ENCODE measurements at regions not wholly inside any gene's neighbourhood (a gene's known extent, or its start where the extent isn't known, plus 50 kb on each side); places are given as distances from the start of the nearest gene placed in this dataset.

DNA sequence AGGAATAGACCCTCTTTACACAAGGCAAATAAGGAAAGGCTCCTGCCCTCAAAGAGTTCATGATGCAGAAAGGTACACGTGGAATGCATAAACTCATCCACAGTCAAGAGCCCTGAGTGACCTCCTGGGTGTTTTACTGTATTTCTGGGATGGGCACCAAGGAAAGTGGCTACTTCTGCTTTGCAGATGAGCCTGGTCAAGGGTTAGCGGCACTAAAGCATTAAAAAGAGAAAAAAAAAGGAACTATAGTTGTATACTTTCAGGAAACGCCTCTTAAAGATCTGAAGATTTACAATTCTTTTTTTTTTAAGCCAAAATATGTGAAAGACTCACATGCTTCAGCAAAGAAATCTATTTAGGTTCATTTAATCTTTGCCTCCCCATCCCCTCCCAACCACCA is 366.2 kb upstream of the PDE4D start:
- no peak for DNase-seq

DNA sequence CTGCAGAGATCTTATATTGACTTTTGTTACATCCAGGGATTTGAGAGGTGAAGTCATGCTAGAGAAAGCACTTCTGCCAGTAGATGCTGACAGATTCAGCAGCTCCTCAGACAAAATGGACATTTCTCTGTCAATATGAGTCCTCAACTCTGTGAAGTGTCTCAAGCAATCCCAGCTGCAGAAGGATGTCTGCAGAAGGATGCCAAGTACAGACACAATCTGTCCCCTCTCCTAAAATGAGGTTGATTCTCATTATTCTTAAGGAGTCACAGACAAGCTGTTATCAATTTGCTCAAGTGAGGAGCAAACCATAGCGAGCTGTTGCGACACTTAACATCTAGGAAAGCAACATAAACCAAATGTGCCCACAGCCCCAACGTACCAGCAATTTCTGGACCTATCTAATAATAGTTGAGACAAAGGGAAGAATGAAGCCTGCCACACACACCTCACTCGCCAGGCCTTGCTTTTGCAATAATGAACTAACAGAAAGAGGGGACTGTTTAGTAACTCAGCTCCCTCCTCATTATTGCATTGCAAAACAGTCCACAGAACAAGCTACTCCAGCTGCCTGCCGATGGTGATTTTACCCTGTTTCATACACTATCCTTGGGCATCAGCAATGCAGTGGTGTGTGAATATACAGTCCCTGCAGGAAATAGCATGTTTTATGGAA is 364.2 kb upstream of the PDE4D start:
- DNase-seq: peak; percentile 23 to 34

DNA sequence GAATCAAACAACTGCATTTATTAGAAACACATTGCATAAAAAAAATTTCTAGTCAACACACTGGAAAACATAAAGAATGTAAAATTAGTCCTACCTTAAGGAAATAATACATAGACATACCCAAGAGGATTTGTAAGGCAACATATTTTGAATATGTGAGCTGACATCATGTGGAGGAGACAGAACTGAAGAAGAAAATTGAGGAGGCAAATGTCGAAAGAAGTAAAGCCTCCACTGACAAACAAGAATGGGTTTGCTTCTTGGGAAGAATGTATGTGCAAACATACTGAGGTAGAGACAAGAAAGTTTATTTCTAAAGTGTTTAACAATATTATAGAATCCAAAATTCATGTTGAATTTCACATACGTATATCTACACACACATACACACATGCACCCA is 363.0 kb upstream of the PDE4D start:
- DNase-seq: no peak

DNA sequence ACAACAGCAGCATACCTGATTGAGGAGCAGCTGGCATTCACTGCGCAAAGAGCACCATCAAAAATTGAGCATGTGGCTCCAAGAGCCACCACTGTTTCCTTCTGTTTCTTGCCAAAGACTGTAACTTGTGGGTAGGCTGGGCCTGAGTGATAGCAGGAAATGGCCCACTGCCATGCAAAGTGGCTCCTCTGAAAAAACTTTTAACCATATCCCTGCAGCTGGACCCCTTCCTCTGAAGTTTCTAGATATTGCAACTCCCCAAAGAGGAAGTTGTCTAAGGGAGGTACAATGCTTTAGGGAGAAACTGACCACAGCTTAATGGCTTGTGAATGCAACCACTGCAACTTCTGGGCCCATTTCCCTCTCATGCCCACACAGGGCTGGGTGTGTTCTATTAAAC is 355.4 kb upstream of the PDE4D start:
- no peak for DNase-seq

DNA sequence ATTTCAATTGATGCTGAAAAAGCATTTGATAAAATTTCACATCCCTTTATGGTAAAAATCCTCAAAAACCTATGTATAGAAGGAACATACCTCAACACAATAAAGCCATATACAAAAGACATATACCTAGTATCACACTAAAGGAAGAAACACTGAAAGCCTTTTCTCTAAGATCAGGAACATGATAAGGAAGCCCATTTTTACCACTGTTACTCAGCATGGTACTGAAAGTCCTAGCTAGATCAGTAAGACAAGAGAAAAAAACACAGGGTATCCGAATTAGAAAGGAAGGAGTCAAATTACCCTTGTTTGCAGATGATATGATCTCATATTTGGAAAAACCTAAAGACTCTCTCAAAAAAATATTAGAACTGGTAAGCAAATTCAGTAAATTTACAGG is 350.2 kb upstream of the PDE4D start:
- DNase-seq: no peak

DNA sequence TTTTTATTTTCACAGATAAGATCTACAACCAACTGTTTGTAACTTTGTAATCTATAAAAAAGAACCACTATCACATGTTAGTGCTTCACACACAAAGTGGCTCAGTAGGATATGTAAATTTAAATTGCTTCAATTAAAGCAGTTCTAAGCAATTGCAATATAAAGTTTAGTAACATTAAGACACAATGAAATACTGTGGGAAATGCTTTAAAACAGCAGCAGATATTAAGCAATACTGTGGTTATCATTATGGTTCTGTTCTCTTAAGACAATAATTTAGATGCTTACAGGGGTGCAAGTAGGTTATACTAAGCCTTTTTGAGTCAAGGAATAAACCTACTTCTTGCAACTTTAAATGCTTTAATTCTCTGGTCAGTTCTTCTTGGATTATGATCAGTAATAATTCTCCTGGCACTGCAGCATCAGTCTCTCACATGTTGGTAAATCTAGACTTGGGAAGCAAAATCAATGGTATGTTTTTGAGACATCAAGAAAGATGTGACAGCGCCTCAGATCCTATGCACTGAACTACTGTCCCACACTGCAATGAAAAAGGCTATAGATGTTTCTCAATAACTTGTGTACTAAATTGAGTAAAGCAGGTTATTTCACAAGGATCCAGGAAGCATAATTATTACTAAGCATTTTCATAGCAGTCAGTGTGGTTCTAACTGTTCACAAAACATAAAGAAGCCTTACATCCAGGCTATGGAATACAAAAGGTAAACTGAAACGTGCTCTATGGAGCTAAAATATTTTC is 338.7 kb upstream of the PDE4D start:
- no peak for DNase-seq

DNA sequence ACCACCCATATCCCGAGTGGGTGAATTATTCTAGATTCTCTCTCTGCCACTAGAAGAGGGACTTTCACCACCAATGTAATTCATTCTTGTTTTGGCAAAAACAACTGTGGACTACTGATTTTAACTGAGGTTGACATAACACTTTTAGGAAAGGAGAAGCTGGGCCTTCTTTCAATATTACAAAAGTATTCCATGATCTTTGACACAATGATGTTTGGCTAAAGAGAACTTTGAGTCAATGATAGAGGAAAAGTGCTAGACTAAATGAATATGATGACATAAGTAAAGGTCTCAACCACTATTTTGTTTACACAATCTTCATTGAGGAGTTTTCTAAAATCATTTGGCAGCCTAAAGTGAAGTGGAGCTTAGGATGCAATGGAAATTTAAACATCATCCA is 336.9 kb upstream of the PDE4D start:
- no peak for DNase-seq

DNA sequence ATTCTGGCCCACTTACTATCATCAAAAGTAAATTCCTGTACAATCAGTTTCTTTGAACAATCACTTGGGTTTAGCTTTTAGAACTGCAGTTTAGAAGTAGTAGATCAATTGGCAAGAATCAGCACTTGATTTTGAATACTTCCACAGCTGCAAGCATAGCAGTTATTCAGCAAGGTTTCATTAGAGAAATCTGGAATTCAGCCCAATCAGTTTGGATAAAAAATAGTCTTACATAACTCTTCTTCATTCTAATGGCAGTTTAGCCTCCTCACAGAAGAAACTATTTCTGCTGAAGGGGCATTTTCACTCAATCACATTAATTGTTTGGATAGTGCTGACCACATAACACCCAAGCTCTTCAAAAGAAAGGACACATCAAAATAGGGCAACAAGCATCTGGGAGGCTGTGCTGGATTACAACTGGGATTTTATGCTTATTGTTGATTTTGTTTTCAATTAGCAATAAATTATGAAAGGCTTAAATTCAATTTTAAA is 336.2 kb upstream of the PDE4D start:
- DNase-seq: peak; percentile 17 to 31

DNA sequence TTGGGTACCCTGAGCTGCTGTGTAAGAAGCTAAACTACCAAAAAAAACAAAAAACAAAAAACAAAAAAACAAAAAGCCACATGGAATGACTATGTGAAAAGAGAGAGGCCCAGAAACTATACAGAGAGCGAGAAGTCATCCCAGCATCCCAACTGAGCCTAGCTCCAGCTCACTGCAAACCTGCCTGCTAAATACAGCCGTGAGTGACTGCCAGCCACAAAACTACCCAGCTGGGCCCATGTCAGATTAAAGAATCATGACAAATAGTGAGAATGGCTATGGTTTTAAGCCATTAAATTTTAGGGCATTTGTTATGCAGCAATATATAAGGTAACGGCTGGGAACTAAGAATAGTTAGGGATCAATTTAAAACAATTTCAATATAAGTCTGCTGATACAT is 335.1 kb upstream of the PDE4D start:
- no peak for DNase-seq

DNA sequence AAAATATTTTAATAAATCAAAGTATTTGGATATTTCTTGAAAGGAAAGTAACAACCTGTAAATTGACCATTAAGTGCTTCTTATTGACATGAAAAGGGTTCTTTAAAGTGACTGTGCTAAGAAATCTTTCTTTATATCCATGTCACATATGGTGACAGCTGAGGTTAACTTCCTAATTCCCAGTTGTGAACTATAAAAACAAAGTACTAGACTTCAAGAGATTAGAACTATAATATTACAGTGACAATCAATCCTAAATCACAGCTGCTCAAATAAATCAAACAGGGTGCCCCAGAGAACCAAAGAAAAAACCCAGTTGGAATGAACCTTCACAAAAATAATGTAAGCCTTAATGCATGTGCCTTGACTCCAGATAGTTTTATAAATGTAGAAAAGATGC is 332.6 kb upstream of the PDE4D start:
- DNase-seq: no peak

DNA sequence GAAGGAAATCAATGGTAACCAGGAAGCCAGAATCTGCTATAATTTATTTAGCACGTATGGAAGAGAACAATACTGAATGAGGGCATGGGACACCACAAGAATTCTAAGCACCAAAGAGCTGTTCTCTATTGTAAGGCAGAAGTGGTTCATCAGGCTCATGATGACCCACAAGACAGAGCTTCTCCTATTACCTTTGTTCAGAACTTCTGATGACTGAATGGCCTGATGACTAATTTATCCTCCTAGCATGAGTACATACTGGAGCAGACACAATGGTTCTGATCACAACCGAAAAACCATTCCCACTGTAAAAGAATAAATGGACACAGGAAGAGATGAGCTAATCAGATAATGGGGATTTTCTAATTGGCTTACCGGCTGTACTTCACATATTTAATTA is 329.8 kb upstream of the PDE4D start:
- no peak for DNase-seq

DNA sequence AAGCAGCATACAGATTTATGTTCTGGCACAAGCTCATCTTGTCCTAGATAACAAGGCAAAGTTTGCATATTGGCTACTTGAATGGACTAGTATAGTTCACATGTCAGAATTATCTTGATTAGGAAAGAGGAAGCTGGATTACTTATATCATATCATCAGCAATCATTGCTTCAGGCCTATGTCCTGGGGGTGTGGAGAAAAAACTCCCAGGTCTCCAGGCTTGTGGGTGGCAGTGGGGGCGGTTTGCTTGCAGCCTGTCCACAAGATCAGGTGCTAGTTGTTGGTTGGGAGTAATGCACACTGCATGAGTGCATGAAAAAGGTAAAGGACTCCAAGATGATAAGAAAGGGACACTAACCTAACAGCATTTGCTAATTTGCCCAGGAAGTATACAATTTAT is 326.4 kb upstream of the PDE4D start:
- no peak for DNase-seq

DNA sequence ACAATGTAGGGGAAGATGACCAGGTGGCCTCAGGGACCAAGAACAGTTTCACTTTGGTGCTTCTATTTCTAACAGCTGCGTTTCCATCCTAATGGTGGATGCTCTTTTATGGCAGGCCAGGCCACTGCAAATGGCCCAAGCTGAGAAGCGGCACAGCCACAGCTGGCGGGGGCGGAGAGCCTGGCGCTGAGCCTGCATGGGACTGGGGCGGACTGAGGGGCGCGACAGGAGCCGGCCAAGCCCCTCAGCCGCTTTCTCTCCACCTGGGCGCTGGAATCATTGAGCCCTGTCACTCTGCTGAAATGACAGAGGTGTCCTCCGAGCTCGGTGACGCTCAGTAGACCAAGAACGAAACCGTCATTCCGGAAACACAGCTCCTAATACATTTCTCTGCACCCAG is 317.3 kb upstream of the PDE4D start:
- DNase-seq: no peak

DNA sequence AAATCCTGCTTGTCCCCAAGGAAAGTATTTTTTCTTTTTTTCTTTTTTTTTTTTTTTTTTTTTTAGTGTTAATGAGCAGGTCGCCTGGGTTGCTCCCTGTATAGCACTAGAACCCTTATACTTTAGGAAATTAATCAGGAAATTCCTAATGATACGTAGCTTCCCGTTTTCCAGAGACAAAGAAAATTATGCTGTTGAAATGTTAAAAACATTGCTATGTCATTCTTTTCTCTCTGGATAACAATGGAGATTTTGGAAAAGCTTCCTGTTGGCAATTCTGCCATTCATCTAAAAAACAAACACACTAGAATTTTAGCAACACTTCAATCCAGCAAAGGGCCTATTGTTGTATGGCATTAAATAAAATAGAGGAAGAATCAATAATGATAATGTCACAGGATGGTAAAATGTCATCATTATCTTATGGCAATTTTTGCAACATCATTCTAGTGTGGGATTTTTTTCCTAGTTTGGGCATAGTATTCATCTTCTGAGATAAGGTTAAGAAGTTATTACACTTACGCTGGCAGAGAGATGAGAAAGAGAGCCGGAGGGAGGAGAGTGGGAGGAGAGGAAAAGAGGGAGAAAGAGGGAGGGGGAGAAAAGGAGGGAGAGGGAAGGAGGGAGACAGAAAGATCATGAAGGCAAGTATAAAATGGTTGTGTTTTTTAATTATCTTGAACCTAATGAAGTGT is 315.8 kb upstream of the PDE4D start:
- DNase-seq: no peak

DNA sequence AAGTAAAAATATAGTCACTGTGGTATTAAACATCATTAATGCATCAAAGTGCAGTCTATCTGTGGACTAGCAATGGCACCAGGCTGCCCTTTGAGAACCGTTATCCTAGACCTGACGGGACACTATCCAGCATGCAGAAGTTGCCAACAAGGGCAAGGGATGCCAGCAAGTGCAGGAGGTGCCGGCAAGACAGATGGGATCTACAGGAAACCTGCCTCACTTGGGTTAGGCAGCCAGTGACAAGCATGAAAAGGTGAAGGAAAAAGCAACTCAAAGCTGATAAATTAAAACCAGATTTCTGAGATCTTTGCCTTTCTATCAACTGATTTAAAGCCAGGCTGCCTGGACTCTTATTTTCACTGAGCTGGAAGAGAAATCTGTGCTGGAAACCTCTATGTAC is 315.2 kb upstream of the PDE4D start:
- DNase-seq: no peak

DNA sequence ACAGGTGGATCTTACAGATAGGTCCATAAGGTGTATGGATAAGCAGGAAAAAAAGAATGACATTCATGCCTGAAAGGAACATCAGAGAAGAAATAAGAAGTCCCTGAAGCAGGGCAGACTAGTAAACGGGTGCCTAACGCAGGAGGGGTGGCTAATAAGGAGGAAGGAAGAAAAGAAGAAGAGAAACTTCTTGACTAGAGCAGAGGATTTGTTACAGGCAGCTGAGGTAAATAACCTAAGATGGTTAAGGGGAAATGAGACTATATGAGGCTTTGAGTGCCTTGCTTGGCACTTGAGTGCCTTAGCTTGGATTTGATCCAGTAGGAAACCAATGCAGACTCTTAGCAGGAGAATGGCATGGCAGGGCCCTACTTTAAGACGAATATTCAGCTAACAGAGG is 313.5 kb upstream of the PDE4D start:
- DNase-seq: no peak

DNA sequence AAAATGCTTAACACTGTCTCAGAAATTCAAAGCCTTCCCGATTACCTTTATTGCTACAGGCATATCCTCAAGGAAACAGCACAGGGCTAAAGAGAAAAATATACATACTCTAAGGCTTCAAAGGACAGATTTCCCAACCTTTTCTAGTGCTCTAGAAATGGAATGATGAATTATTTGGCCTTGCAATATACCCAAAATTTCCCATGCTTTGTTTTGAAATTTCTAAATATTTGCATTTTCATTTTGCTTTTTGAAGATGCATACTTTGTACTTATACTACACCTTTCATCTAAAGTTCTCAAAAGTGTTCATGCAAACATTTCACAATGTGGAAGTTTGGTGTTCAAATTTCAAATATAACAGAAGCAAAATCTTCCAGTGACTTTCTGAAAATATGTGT is 312.7 kb upstream of the PDE4D start:
- no peak for DNase-seq

DNA sequence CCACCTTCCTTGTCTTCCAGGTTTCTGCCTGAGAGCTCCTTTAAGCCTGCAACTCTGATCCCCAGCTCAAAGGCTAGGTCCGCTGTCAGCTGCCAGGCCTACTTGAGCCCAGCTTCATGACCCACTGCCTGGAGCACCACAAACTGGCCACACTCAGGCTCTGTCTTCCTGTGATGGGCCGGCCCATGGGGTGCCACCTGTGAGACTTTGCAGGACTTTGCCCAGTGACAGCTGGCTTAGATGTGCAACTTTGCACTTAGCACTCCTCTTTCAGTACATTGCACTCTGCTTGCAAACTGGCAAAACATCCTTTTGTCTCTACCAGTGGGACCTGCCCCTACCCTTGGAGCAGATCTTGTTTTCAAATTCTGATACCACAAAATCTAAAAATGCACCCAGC is 311.5 kb upstream of the PDE4D start:
- DNase-seq: no peak

DNA sequence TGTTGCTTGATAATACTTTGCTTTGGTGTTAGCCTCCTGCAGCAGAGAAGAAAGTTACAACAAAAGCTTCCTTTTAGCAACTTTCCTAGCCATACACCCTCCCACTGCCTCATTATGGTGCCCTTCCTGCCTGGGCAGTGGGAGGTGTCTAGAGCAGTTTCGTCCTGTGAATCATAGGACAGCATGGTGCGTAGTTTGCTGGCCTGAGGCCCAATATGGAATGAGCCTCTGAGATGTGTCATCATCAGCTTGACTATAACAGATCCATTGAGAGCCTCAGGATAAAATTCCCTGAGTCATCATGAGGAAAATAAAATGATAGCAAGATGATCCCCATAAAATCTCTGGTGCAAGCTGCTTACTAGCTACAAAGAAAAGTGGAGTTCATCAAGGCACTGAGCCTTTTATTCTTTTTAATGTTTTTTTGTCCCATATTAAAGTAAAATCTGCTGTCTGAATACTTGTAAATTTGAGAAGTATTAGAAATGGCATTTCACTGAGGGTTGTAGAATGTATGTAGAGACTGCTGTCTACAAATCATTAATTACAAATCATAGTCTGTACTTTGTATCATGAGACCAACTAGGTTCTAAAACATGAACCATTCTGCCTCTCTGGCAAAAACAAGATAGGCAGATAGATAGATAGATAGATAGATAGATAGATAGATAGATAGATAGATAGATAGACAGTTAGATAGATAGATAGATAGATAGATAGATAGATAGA is 303.0 kb upstream of the PDE4D start:
- DNase-seq: no peak

DNA sequence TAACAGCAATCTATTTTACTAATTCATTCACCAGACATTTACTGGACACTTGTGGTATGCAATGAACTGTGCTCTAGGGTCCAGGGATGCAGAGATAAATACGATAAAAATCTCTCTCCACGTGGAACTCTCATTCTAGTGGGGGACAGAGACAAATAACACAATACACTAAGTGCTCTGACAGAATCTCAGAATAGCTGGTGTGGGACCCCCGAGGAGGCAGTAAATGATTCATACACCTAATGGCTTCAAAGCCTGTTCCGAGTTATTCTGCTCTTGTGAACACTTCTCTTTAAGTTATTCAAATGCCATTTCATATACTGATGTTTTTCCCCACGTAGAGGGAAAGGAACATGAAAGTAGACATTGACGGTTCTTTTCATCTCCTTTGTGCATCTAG is 302.0 kb upstream of the PDE4D start:
- no peak for DNase-seq

DNA sequence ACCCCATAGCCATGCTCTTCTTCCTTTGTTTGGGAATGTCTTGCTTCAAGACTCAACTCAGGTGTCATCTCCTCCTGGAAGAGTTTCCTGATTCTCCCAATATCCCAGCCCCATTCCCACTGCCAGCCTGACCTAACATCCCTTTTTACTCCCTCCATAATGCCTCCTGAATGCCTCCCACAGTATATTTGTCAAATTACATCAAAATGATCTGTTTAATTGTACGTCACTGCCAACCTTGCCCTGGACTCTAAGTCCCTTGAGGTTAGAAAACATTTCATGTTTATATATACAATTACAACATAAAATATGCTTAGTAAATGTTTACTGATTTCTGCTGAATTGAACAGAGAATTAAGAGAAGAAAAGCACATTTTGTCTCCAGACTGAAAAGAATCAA is 301.6 kb upstream of the PDE4D start:
- no peak for DNase-seq

Measured in right lung (tissue), 2 donors.